HCT116 (cell line): ENCODE measurements at regions not wholly inside any gene's neighbourhood (a gene's known extent, or its start where the extent isn't known, plus 50 kb on each side); places are given as distances from the start of the nearest gene placed in this dataset.

Experiments used
- CTCF ChIP-seq, 3 experiments: fragments of 200-600 bp in 1 of 3; sonication (generic) in 1 of 3; IDR thresholded peaks in 2 of 3; conservative IDR thresholded peaks in 1 of 3; 2 replicates each; pipeline ENCODE4 v1.5.1; 2012 to 2017; ENCODE audit warnings: low read depth in 2 of 3, low read length in 2 of 3, antibody characterized with exemption in 1 of 3, borderline replicate concordance in 1 of 3, control low read depth in 1 of 3, mild to moderate bottlenecking in 1 of 3, mixed read lengths in 1 of 3, mixed run types in 1 of 3, moderate library complexity in 1 of 3; ENCODE audit not compliant: insufficient read depth in 1 of 3
- EZH2phosphoT487 ChIP-seq: fragments of 200-600 bp; IDR thresholded peaks from 2 replicates; pipeline ENCODE4 v1.6.1; 2018; ENCODE audit warnings: antibody characterized with exemption, borderline replicate concordance
- POLR2A ChIP-seq: IDR thresholded peaks from 2 replicates; pipeline ENCODE4 v1.7.0; 2011; ENCODE audit warnings: borderline replicate concordance; ENCODE audit not compliant: insufficient read depth, insufficient read length; ENCODE audit errors: extremely low read depth
- POLR2AphosphoS5 ChIP-seq: IDR thresholded peaks from 2 replicates; pipeline ENCODE4 v1.6.1; 2011; ENCODE audit warnings: mild to moderate bottlenecking, low read depth, low read length, moderate library complexity
- ZFX ChIP-seq: fragments of 450-650 bp; IDR thresholded peaks from 2 replicates; pipeline ENCODE4 v1.6.1; 2017

- no peak for TF ChIP-seq CTCF (IDR thresholded peaks at IDR 0.05 in 2 of 3, conservative IDR thresholded peaks at IDR 0.05 in 1 of 3; ENCODE audit: borderline replicate concordance in 1 of 3, insufficient read depth in 1 of 3, low read depth in 2 of 3, low read length in 2 of 3)
- no peak for TF ChIP-seq POLR2AphosphoS5
- TF ChIP-seq POLR2A: no peak
- TF ChIP-seq EZH2phosphoT487: no peak
- no peak for TF ChIP-seq ZFX
These were observed 1058.4 kb downstream of the SORCS3 start for GRCh38 chr10:105699504-105699903.
